HS-5 (cell line): ENCODE measurements at regions not wholly inside any gene's neighbourhood (a gene's known extent, or its start where the extent isn't known, plus 50 kb on each side); places are given as distances from the start of the nearest gene placed in this dataset.

Experiments used
- DNase-seq: peaks from one replicate; pipeline ENCODE4 v3.0.0-alpha.2; 2012; ENCODE audit warnings: low read depth

DNA sequence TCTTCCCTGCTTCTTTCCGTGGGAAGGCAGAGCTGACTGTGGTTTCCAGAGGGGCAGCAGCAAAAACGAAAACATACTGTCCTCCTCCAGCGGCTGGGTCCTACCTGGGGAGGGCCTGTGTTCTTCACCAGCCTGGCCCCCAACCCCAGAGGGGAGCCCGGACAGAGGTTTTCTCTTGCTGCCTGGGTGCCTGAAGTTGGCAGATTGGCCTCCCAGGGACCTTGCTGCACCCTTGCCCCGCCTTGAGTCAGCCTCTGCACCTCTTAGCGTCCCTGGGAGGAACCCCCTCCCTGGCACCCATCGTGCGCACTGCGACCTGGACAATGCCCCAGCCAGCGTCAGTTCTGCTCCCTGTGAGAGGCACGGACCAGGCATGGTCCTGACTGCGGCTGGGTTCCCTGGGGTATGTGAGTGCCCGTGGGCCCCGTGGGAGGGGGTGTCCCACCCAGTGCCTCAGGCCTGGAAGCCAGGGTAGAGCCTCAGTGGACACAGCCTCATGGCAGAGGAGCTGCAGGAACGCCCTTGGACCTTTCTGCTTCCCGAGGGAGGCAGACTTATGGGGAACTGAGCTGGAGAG is 56.8 kb upstream of the PRR23E start:
- DNase-seq = no peak

DNA sequence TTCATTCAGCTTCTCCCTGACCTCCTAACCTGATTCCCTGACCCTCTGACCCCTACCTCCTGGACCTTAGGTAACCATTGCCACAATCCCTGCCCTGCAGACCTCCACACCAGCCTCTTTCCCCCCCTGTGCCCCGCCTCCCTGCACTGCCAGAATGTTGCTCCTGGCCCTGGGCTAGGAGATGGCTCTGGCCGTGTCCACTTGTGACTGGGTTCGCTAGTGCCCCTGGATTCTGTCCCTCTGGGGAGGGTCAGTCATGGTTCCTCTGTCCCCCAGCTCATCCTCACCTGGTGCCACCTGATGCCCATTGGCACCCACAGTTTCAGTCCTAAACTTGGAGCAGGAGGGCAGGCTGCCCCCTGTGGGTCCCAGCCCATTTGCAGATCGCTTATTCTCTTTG is 56.2 kb upstream of the PRR23E start:
- no peak for DNase-seq

DNA sequence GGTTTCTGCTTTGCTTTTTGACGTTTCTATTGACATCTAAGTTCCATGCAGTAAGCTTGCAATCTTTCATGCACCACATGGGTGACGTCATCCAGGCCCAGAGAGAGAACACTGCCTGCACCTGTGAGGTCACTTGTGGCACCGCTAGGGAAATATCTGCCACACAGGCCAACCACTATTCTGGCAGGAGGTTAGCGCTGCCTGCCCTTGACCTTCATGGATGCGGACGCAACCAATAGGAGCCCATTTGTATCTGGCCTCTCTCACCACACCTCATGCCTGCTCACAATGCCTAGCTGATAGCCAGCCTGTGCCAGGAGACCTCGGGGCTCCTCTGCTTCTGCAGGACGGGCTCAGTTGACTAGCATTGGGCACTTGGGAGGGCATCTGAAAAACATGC is 55.8 kb upstream of the PRR23E start:
- DNase-seq = no peak

DNA sequence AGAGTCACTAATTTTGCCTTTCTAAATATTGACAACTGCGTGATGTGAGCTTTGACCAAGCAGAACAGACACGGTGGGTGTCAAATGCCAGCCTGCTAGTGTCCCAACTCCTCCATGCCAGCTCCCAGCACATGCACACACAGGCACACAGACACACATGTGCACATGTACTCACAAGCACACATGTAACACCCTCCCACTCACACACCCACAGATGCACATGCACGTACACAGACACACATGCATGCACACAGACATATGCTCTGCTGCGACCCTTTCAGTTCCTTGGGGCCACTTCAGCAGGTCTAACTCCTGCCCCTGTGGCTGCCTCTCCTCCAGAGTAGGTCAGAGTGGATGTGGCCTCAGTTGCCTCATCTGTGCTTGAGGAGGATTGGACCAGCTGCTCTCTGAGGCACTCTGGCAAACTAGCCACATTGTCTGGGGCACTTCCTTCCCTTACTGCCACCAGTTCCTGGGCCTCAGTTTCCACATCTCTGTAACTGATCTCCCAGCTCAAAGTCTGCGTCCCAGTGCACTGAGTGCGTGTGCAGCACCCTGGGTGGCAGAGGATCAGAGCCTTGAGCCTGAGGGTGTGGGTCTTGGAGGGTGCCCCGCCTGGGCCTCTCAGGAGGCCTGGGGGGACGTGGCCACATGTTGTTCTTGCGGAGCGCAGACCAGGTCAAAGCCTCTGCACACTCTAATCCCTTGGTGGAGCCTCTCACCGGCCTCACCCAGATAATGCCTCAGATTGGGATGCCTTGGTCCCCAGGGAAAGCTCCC is 55.0 kb upstream of the PRR23E start:
- DNase-seq = no peak

DNA sequence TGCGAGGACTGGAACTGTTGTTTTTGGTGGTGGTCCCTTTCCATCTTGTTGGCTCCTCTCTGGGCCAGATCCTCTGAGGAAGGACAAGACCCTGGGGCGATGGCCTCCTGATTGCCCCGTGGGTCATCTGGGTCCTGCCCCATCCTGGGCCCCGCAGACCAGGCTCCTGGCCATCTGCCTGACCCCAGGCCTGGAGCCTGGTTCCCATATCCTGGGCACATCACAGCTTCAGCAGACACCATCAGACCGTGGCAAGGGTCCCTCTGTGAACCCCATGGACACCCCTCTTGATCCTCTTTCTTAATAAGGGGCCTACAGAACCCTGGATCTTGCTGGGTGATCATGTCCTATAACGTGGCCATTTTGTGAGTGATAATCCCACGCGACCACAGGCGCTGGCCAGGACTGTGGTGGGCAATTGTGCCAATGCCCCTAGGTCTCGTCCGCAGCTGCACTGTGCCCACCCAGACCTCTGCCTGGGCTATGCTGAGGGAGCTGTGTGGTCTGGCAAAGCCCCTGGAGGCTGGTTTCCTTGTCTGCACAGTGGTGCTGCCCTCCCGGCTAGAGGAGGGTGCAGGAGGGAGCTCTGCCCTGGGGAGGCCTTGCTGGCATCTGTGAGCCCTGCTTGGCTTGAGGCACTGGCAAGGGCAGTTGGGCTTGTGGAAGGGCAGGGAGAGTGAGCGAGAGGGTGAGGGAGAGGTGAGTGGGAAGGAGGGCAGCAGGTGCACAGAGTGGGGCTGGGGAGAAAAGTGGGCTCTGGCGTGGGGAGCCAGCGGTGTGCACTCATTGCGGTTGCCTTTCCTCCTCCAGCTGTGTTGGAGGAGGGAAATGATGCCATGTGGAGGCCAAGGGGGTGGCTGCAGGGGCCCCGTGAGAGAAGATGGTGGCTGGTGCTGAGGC is 53.1 kb upstream of the PRR23E start:
- no peak for DNase-seq

DNA sequence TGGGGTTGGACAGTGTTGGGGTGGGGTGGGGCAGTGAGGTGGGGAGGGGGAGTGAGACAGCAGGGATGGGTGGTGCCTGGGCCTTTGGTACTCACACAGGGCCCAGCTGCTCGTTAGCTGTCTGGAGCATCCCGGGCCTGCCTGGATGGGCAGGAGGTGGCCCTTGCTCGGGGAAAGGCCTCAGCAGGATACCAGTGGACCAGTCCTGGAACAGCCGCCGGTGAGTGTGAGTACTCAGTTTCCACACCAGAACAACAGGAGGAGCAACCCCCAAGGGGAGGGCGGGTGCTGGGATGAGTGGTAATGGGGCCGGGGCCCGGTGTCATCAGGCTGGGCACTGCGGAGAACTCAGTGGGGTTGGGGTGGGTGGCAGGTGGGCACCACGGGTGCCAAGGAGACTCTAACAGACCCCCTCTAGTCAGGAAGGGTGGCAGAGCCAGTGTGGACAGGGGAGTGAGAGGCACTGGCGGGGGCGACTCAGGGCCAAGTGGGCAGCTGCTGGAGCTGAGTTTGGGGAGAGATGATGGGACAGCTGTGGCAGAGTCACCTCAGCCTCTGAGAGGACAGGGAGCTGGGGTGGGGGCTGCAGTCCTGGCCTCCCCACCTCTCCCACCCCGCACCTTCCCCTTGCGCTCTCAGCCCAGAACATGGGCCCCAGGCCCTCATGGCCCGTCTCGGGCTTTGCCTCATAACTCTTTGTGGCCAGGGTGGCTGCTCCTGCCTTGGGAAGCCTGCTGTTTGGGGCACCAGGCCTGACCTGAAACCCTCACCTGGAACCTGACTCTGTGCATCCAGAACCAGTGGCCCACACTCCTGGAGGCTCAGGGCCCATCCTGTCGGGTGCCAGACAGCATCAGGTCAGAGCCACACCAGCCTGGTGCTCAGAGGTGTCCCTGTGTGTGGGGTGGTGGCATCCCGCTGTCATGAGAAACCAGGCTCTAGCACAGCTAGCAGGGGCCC is 52.1 kb upstream of the PRR23E start:
- no peak for DNase-seq

DNA sequence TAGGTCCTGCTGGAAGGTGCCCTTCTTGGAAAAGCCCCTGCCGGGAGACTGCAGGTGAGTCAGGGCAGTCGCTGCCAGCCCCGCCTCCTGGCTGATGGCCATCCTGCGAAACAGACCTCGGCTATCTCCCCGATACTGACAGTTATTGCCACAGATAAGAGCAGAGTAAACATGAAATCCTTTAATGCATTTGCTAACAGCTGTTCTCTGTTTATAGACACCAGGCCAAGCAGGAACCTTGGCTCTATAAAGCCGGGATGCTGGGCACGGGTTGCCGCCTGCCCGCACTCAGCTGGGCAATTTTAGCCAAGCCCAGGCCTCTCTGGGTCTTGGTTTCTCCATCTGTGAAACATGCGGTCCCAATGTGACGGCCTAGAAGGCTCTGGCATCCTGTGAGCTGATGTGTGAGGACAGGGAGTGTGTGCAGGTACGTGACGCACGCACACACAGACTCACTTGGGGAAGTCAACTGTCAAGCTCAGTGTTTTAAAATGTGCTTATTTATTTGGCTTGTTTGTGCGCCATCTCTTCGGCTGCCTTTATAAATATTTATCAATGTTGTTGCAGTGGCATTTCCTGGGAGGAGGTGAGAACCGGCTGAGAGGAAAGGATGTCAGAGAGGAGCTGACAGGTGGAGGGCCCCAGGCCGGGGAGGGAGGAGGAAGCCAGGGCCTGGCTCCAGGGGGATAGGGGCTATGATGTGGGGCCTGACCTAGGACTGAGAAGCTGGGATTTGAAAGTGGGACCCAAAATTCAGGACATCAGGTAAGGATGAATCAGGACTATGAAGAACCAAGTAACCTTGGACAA is 50.8 kb upstream of the PRR23E start:
- DNase-seq = no peak
